GM19395 (cell line): ENCODE measurements at regions not wholly inside any gene's neighbourhood (a gene's known extent, or its start where the extent isn't known, plus 50 kb on each side); places are given as distances from the start of the nearest gene placed in this dataset.

Experiments
- ATAC-seq: cut with Tn5 transposase; IDR thresholded peaks from one replicate; pipeline ENCODE4 v1.9.1; 2021; ENCODE audit warnings: mild to moderate bottlenecking, moderate library complexity; ENCODE audit not compliant: unreplicated experiment

DNA sequence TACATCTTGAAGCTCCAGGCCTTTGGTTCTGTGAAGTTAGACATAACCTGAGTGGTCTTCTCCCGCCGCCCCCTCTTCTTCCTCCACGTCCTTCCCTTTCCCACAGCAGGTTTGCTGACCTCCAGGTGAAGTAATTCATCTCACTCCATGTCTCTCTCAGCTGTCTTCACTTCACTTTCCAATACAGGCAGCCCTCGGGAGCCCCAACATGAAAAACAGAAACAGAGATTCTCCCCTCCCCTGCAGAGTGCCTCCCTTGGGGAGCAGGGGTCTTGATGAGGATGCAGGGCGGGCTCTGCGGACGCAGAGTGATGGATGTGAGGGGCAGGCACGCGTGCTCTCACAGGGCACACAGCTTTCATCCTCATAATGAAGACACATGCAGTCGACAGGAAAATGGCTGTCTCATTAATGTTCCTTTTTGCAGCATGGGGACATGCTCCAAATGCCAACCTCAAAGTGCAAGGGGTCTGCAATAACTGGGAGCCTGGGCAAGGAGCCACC is 95.6 kb downstream of the GPAM start:
- ATAC-seq: no peak

DNA sequence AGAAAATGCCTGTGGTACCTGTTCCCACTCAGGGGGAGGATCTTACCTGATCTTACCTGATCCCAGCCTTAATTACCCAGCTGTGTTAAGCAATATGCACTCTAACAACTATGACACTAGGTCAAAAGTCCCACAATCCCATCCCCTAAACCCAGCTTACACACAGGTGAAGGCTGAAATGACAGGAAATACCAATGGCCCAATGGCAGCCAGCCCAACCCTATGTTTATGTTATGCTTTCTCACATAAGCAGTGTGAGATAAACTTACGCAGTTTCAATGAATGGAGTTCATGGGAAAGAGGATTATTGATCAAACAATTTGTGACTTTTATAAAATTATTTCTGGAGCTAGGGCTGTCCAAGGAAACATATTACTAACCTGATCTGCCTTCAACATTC is 91.9 kb downstream of the GPAM start:
- ATAC-seq: no peak

DNA sequence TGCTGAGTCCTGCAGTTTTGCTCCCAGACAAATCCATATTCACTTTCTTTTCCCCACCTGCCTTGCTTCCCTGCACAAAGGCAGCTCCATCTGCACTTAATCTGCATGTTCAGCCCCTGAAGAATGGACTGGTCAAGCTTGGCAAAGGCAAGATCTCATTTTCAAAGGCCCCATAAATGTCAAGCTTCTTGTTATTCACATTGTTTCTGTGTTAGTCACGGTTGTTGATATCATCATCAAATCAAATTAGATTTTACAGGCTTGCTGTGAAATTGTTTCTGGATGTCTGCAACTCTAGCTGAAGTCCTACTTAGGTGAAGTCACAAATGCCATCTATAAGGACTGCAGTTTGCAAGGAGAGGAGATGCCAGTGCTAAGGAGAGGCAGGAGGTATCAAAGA is 91.0 kb downstream of the GPAM start:
- ATAC-seq: no peak

DNA sequence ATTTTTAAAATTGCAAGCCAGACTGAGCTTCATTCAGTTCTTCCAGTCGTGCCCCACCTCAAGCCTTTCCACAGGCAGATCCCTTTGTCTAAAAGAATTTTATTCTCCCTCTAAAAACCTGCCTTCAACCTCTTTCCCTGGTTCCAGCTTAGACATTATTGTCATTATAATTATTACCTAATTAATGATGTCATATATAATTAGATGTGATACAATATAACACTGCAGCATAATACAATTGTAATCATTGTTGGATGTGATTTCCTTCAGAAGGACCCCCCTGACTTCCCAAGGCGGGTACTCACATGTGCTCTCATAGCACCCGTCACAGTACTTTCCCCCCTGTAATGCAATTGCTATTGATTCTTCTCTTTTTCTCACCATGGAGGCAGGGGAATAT is 88.6 kb downstream of the GPAM start:
- no peak for ATAC-seq

DNA sequence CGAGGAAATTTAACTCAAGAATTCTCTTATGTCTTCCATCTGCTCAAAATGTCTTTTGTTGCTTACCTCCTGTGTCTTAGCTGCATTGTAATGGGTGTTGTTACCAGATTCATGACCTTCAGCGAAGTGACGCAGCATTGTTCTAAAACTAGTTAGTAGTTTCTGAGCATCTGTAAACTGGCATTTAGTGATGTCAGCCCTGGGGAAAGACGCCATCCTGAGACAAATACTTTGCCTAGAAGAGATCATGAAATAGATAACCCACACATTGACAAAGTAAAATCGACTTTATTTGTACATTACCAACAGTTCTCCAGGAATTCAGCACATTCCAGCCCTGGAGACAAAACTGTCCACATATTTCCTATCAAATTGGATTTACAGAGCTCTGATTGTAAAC is 87.8 kb downstream of the GPAM start:
- no peak for ATAC-seq

DNA sequence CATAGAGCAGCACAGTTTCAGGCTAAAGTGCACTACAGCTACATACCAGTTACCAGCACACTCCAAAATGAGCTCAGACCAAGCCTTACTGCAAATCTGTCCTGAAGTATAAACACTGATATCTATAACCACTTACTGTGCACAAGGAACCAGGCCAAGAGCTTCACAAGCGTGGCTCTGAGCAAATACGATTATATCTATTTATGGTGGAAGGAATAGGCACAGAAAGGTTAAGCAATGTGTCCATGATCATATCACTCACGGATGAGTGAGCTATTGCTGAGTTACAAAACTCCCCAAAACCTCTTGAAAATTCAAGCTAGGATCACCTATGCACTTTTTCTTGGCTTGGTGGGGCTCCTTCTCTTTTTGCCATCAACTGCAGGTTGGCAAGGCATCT is 84.9 kb downstream of the GPAM start:
- ATAC-seq: no peak
